Pancreas (tissue), 10 donors: ENCODE measurements at regions not wholly inside any gene's neighbourhood (a gene's known extent, or its start where the extent isn't known, plus 50 kb on each side); places are given as distances from the start of the nearest gene placed in this dataset.
A peak's percentile ranks its signal among the peaks of the same experiment; 100 is the strongest.
"Not testable (repeated sequence)": the region's sequence is repeated elsewhere in the genome, so short reads cannot be mapped to it uniquely, and the experiment has no call there.

ENCODE experiments used
- ATAC-seq, 4 donors: fragments of 200-7000 bp; cut with Tn5 transposase; one replicate each; pipeline versions ENCODE4 v1.8.0 to v1.9.1; 2020; ENCODE audit warnings: mild to moderate bottlenecking in 4 of 4, moderate library complexity in 4 of 4
- DNase-seq, 6 donors: peaks; one replicate each; pipeline ENCODE4 v3.0.0-alpha.2; 2020
- FAIRE-seq: peaks from 2 replicates; lab custom pipeline; 2012; peaks lifted over from hg19 to GRCh38; lab: Jason Lieb, UNC
- H3K27ac ChIP-seq, 4 donors: fragments of 200-600 bp; sonication (generic); 1 replicate in 3 of 4; 2 replicates in 1 of 4; pipeline versions ENCODE4 v1.5.0 to v1.8.0; 2020
- H3K27me3 ChIP-seq, 4 donors: fragments of 200-600 bp; one replicate each; pipeline ENCODE4 v1.8.0; 2021
- H3K36me3 ChIP-seq, 3 donors: fragments of 200-600 bp; sonication (generic) in 1 of 3; one replicate each; pipeline versions ENCODE4 v1.5.0 to v1.8.0; 2020 to 2021
- H3K4me1 ChIP-seq, 3 donors: fragments of 200-600 bp; one replicate each; pipeline ENCODE4 v1.8.0; 2021
- H3K4me3 ChIP-seq, 4 donors: fragments of 200-600 bp; sonication (generic) in 2 of 4; one replicate each; pipeline versions ENCODE4 v1.5.0 to v1.8.0; 2020 to 2021
- H3K9me3 ChIP-seq, 4 donors: fragments of 200-600 bp; one replicate each; pipeline ENCODE4 v1.8.0; 2021
- CTCF ChIP-seq, 4 donors: fragments of 200-600 bp; sonication (generic) in 3 of 4; IDR thresholded peaks; one replicate each; pipeline versions ENCODE4 v1.5.0 to v1.8.0; 2021; ENCODE audit warnings: antibody characterized with exemption in 4 of 4
- WGBS, 2 donors: extraction: QIAGEN DNeasy Blood & Tissue Kit; methylation state at CpG; one replicate each; pipeline ENCODE4 v1.1.7; 2013; 5-methylcytosine and 5-hydroxymethylcytosine counted together
- intact Hi-C, 3 donors: fragments of 100-400 bp; cut with DNase I; formaldehyde crosslinking; loops; one replicate each; pipeline versions ENCODE4 v1.11.1 to v1.14.2; 2022
- donor health status: healthy with polysubstance abuse.
- donor health status: DM: no; HTN: no; CAD: no; lungs with moderate emphysema.
- donor health status: DM: no; HTN: no; CAD: no.
- donor health status: control.
- donor health status: control.
- donor health status: Bipolar disorder and iron deficiency.
- donor health status: DM: yes; HTN: yes; CAD: no.
- donor health status: DM: no; HTN: no; CAD: no.
- donor health status: DM: no; HTN: no; CAD: no.
- donor health status: DM: yes; HTN: yes; CAD: no.

- DNase-seq (no peak), FAIRE-seq (no peak), ATAC-seq (no peak)
- no peak for TF ChIP-seq CTCF (IDR thresholded peaks at IDR 0.05)
- no peaks in the 10 kb centered on the region for H3K27me3 ChIP-seq
- no peak overlapping the region for H3K27ac ChIP-seq
- no peak overlapping the region for H3K4me3 ChIP-seq
- H3K4me1 ChIP-seq, result no peaks in the 10 kb centered on the region
- 60 to 68% methylated on average over 15 of the region's 15 CpGs for WGBS, 2 donors
- H3K36me3 ChIP-seq, result no peaks in the 10 kb centered on the region
- H3K9me3 ChIP-seq, result no peaks in the 10 kb centered on the region
- intact Hi-C loops, result no loop called here
Measured at GRCh38 chr2:103176294-103176915, 414.6 kb downstream of the TMEM182 start.

- Histone ChIP-seq H3K9me3 (no peaks in the 10 kb centered on the region), H3K27me3 (no peaks in the 10 kb centered on the region), H3K4me3 (no peak overlapping the region), H3K4me1 (no peaks in the 10 kb centered on the region), H3K36me3 (no peaks in the 10 kb centered on the region), H3K27ac (no peak overlapping the region)
- DNase-seq, result peak in 1 of 6 donors; percentile 28
- peak in 2 of 4 donors; percentile 32 to 37 for ATAC-seq
- intact Hi-C loops, result no loop called here
- no peak for FAIRE-seq
- 16 to 21% methylated on average over 3 of the region's 3 CpGs for WGBS, 2 donors
- no peak for TF ChIP-seq CTCF (IDR thresholded peaks at IDR 0.05)
Measured at GRCh38 chr2:103179798-103180197, 418.0 kb downstream of the TMEM182 start.

GRCh38 chr2:103183061-103183460, 421.2 kb downstream of the TMEM182 start:
- intact Hi-C loops, result no loop called here
- 55 to 76% methylated on average over 1 of the region's 1 CpG for WGBS, 2 donors

GRCh38 chr2:103196802-103197201, 435.0 kb downstream of the TMEM182 start:
- H3K4me1 ChIP-seq, result no peaks in the 10 kb centered on the region
- no peaks in the 10 kb centered on the region for H3K27me3 ChIP-seq
- no peaks in the 10 kb centered on the region for H3K9me3 ChIP-seq
- WGBS, 2 donors, result 61 to 71% methylated on average over 3 of the region's 3 CpGs
- no peak overlapping the region for H3K27ac ChIP-seq
- H3K36me3 ChIP-seq, result no peaks in the 10 kb centered on the region
- H3K4me3 ChIP-seq, result no peak overlapping the region
- ATAC-seq (no peak), FAIRE-seq (no peak), DNase-seq (no peak)
- intact Hi-C loops, result no loop called here
- no peak for TF ChIP-seq CTCF (IDR thresholded peaks at IDR 0.05)

More at GRCh38 chr2:103183061-103183460, 421.2 kb downstream of the TMEM182 start:
- H3K27ac ChIP-seq, result no peak overlapping the region
- H3K36me3 ChIP-seq, result no peaks in the 10 kb centered on the region
- H3K4me3 ChIP-seq, result no peak overlapping the region
- no peak for DNase-seq
- H3K27me3 ChIP-seq, result no peaks in the 10 kb centered on the region
- no peak for FAIRE-seq
- TF ChIP-seq CTCF (IDR thresholded peaks at IDR 0.05), result no peak
- no peaks in the 10 kb centered on the region for H3K4me1 ChIP-seq
- H3K9me3 ChIP-seq, result no peaks in the 10 kb centered on the region
- no peak for ATAC-seq

GRCh38 chr2:103200774-103201173, 438.9 kb downstream of the TMEM182 start:
- whole genome bisulfite sequencing, 2 donors, result 63 to 65% methylated on average over 4 of the region's 4 CpGs

More at GRCh38 chr2:103200774-103201173, 438.9 kb downstream of the TMEM182 start:
- peak in 1 of 6 donors; percentile 47 for DNase-seq
- H3K36me3 ChIP-seq, H3K4me3 ChIP-seq, intact Hi-C loops, H3K4me1 ChIP-seq, H3K27me3 ChIP-seq, ATAC-seq, FAIRE-seq, H3K27ac ChIP-seq, H3K9me3 ChIP-seq: not testable (repeated sequence)
